HepG2 (cell line): ENCODE measurements at regions not wholly inside any gene's neighbourhood (a gene's known extent, or its start where the extent isn't known, plus 50 kb on each side); places are given as distances from the start of the nearest gene placed in this dataset.

Source experiments
- ATAC-seq: fragments of 200-7000 bp; cut with Tn5 transposase; 3 replicates; pipeline ENCODE4 v1.9.1; 2020; ENCODE audit warnings: mild to moderate bottlenecking, moderate library complexity
- BruUV-seq: library from RNA; stranded (reverse); fragments of 400-500 nt; replicated peaks from 2 replicates; lab custom pipeline; 2021; lab: Mats Ljungman, UMichigan
- CTCF ChIA-PET: fragments of 300-600 bp; formaldehyde crosslinking; extraction: SDS; loops from one replicate; lab custom pipeline; 2021; ENCODE audit warnings: low total read pairs, inconsistent platforms, low intra/inter-chr PET ratio; lab: Yijun Ruan, JAX
- POLR2A ChIA-PET: fragments of 350-600 bp; sonication (Branson Sonifier 250); formaldehyde crosslinking; loops from one replicate; lab custom pipeline; 2020; ENCODE audit warnings: antibody characterized with exemption, inconsistent platforms; lab: Yijun Ruan, JAX
- DNase-seq: peaks from one replicate; pipeline ENCODE4 v3.0.0-alpha.2; 2015; ENCODE audit warnings: low spot score
- FAIRE-seq: peaks from 3 replicates; lab custom pipeline; 2011; peaks lifted over from hg19 to GRCh38; lab: Jason Lieb, UNC
- H2AFZ ChIP-seq: one replicate; pipeline ENCODE4 v1.6.1; 2011; ENCODE audit warnings: low read length, inconsistent platforms
- H3K27ac ChIP-seq: fragments of 300-600 bp; 3 replicates; pipeline ENCODE4 v1.8.0; 2011; ENCODE audit warnings: mixed run types, mild to moderate bottlenecking, mixed read lengths, low read length, inconsistent platforms; ENCODE audit not compliant: insufficient read depth; ENCODE audit errors: extremely low read length
- H3K27me3 ChIP-seq, 2 experiments: fragments of 200-600 bp in 1 of 2; 2 replicates in 1 of 2; 3 replicates in 1 of 2; pipeline versions ENCODE4 v1.6.0 to v1.8.0; 2011; ENCODE audit warnings: low read length in 2 of 2, mild to moderate bottlenecking in 2 of 2, moderate library complexity in 2 of 2, inconsistent platforms in 1 of 2; ENCODE audit not compliant: insufficient read depth in 2 of 2, control insufficient read depth in 1 of 2
- H3K36me3 ChIP-seq, 2 experiments: fragments of 200-600 bp in 1 of 2; replicated peaks in 1 of 2; 2 replicates in 1 of 2; 3 replicates in 1 of 2; pipeline versions ENCODE4 v1.5.1 to v1.8.0; 2011; ENCODE audit warnings: low read length in 2 of 2, inconsistent platforms in 1 of 2; ENCODE audit not compliant: insufficient read depth in 2 of 2, control insufficient read depth in 1 of 2
- H3K4me1 ChIP-seq: 2 replicates; pipeline ENCODE4 v1.5.1; 2012; ENCODE audit warnings: low read length, inconsistent platforms; ENCODE audit not compliant: insufficient read depth
- H3K4me2 ChIP-seq: 2 replicates; pipeline ENCODE4 v1.6.0; 2011; ENCODE audit warnings: low read depth, low read length, inconsistent platforms
- H3K4me3 ChIP-seq, 3 experiments: fragments of 200-600 bp in 1 of 3; sonication (generic), shearing (Covaris generic) in 1 of 3; replicated peaks in 1 of 3; 2 replicates each; pipeline ENCODE4 v1.5.1; 2011 to 2016; ENCODE audit warnings: low read length in 3 of 3, inconsistent platforms in 2 of 3, low read depth in 2 of 3, mild to moderate bottlenecking in 2 of 3, control low read depth in 1 of 3, mixed read lengths in 1 of 3; ENCODE audit not compliant: insufficient read depth in 1 of 3
- H3K79me2 ChIP-seq: one replicate; pipeline ENCODE4 v1.6.1; 2011; ENCODE audit warnings: low read length, inconsistent platforms; ENCODE audit not compliant: insufficient read depth
- H3K9ac ChIP-seq: 2 replicates; pipeline ENCODE4 v1.6.0; 2011; ENCODE audit warnings: mild to moderate bottlenecking, low read depth, low read length, inconsistent platforms; ENCODE audit not compliant: insufficient read depth
- H3K9me3 ChIP-seq: 2 replicates; pipeline ENCODE4 v1.5.1; 2012; ENCODE audit warnings: mild to moderate bottlenecking, low read length
- H4K20me1 ChIP-seq: 2 replicates; pipeline ENCODE4 v1.6.0; 2011; ENCODE audit warnings: inconsistent platforms, mild to moderate bottlenecking, low read length, moderate library complexity; ENCODE audit not compliant: insufficient read depth
- AGO1 ChIP-seq: fragments of 200-400 bp; formaldehyde crosslinking; IDR thresholded peaks from 2 replicates; pipeline ENCODE4 v1.6.1; 2017; ENCODE audit warnings: mild to moderate bottlenecking, low read depth, low read length, moderate library complexity; ENCODE audit not compliant: poor library complexity, severe bottlenecking
- CREB3 ChIP-seq: sonication (generic); formaldehyde crosslinking; IDR thresholded peaks from 2 replicates; pipeline ENCODE4 v1.5.0; 2020; ENCODE audit warnings: missing genetic modification reagents
- EHMT2 ChIP-seq: fragments of 200-600 bp; sonication (generic); IDR thresholded peaks from 2 replicates; pipeline ENCODE4 v1.7.0; 2017; ENCODE audit warnings: antibody characterized with exemption, low read depth, low read length, borderline replicate concordance
- GTF3A ChIP-seq: sonication (generic); formaldehyde crosslinking; conservative IDR thresholded peaks from 2 replicates; pipeline ENCODE4 v1.4.0; 2020; ENCODE audit warnings: mild to moderate bottlenecking, missing genetic modification reagents
- PITX1 ChIP-seq: sonication (generic); formaldehyde crosslinking; IDR thresholded peaks from 2 replicates; pipeline ENCODE4 v1.5.1; 2020; ENCODE audit warnings: mild to moderate bottlenecking, missing genetic modification reagents
- TCF12 ChIP-seq, 2 experiments: fragments of 450-650 bp in 1 of 2; sonication (generic) in 1 of 2; formaldehyde crosslinking in 1 of 2; IDR thresholded peaks; 2 replicates each; pipeline versions ENCODE4 v1.6.1 to v1.8.0; 2017 to 2022; ENCODE audit warnings: antibody characterized with exemption in 1 of 2, mild to moderate bottlenecking in 1 of 2, missing genetic modification reagents in 1 of 2, moderate library complexity in 1 of 2
- ZBTB1 ChIP-seq: sonication (generic); formaldehyde crosslinking; IDR thresholded peaks from 2 replicates; pipeline ENCODE4 v1.4.0; 2020; ENCODE audit warnings: missing genetic modification reagents, borderline replicate concordance
- ZNF354B ChIP-seq: sonication (generic); formaldehyde crosslinking; IDR thresholded peaks from 2 replicates; pipeline ENCODE4 v1.8.0; 2022; ENCODE audit warnings: mild to moderate bottlenecking, missing genetic modification reagents
- ZSCAN12 ChIP-seq: sonication (generic); formaldehyde crosslinking; IDR thresholded peaks from 2 replicates; pipeline ENCODE4 v1.9.0; 2021; ENCODE audit warnings: mild to moderate bottlenecking, missing genetic modification reagents
- WGBS: methylation state at CpG from one replicate; pipeline ENCODE4 v1.1.6; 2017; ENCODE audit warnings: low lambda C conversion rate; 5-methylcytosine and 5-hydroxymethylcytosine counted together
- in situ Hi-C: cut with HindIII; loops from 2 replicates; pipeline ENCODE4 v1.10.0; 2017; ENCODE audit warnings: low pct_unique_long_range_greater_than_20kb; ENCODE audit not compliant: extremely low pct_ligation_motif_present
- intact Hi-C: fragments of 100-400 bp; cut with micrococcal nuclease; formaldehyde crosslinking; loops from one replicate; pipeline ENCODE4 v1.10.0; 2022; ENCODE audit not compliant: unreplicated experiment

- CTCF ChIA-PET: no interaction called here
- Histone ChIP-seq H3K4me3 (no peak overlapping the region), H3K79me2 (no peaks in the 10 kb centered on the region), H4K20me1 (no peaks in the 10 kb centered on the region), H3K9me3 (no peaks in the 10 kb centered on the region), H3K4me1 (no peaks in the 10 kb centered on the region), H3K27me3 (no peaks in the 10 kb centered on the region), H3K9ac (no peak overlapping the region), H3K27ac (no peak overlapping the region), H2AFZ (no peak overlapping the region), H3K4me2 (no peak overlapping the region), H3K36me3 (no peaks in the 10 kb centered on the region)
- intact Hi-C loops: no loop called here
- DNase-seq (no peak), ATAC-seq (no peak), FAIRE-seq (no peak)
- TF ChIP-seq EHMT2: no peak
- no peak for TF ChIP-seq TCF12 (IDR thresholded peaks at IDR 0.05)
- TF ChIP-seq TCF12 (CRISPR knock-in tag; IDR thresholded peaks at IDR 0.05): no peak
- no peak for TF ChIP-seq ZBTB1 (CRISPR knock-in tag)
- no peak for TF ChIP-seq GTF3A
- TF ChIP-seq ZNF354B (CRISPR knock-in tag): no peak
- TF ChIP-seq AGO1: no peak
- no peak for TF ChIP-seq PITX1 (CRISPR knock-in tag)
- no peak for TF ChIP-seq CREB3 (CRISPR knock-in tag)
- TF ChIP-seq ZSCAN12 (CRISPR knock-in tag): no peak
- 83% methylated on average over 2 of the region's 3 CpGs for WGBS
- in situ Hi-C loops: no loop called here
- no TSS peak for BruUV-seq
- POLR2A ChIA-PET: no interaction called here
These were observed 266.7 kb upstream of the PHF14 start for GRCh38 chr7:10706875-10707493.
